Endothelial cell of umbilical vein (primary cell): ENCODE measurements at regions not wholly inside any gene's neighbourhood (a gene's known extent, or its start where the extent isn't known, plus 50 kb on each side); places are given as distances from the start of the nearest gene placed in this dataset.

ENCODE experiments used
- BruUV-seq: library from RNA; stranded (reverse); fragments of 400-500 nt; replicated peaks from 2 replicates; lab custom pipeline; 2021; lab: Mats Ljungman, UMichigan
- CTCF ChIA-PET: fragments of 300-600, 350-600 bp; sonication (Branson Sonifier 250); formaldehyde crosslinking; loops from one replicate; lab custom pipeline; 2021; ENCODE audit warnings: antibody characterized with exemption, inconsistent platforms; lab: Charles Lee
- POLR2A ChIA-PET: fragments of 300-600, 350-600 bp; sonication (Branson Sonifier 250); formaldehyde crosslinking; loops from one replicate; lab custom pipeline; 2021; ENCODE audit warnings: antibody characterized with exemption, inconsistent platforms; lab: Charles Lee
- DNase-seq: peaks from one replicate; pipeline ENCODE4 v3.0.0-alpha.2; 2011; ENCODE audit warnings: low read depth, low spot score
- FAIRE-seq: peaks from 2 replicates; lab custom pipeline; 2011; peaks lifted over from hg19 to GRCh38; lab: Jason Lieb, UNC
- H2AFZ ChIP-seq: 2 replicates; pipeline ENCODE4 v1.6.0; 2012; ENCODE audit warnings: low read depth, low read length, control low read depth, inconsistent platforms
- H3K27ac ChIP-seq: 2 replicates; pipeline ENCODE4 v1.5.1; 2011; ENCODE audit warnings: low read depth, mild to moderate bottlenecking, control low read depth, low read length, moderate library complexity; ENCODE audit not compliant: insufficient read depth
- H3K27me3 ChIP-seq, 2 experiments: 2 replicates each; pipeline versions ENCODE4 v1.6.0 to v1.6.1; 2011; ENCODE audit warnings: low read length in 2 of 2, mixed read lengths in 1 of 2; ENCODE audit not compliant: control insufficient read depth in 2 of 2, insufficient read depth in 2 of 2
- H3K36me3 ChIP-seq, 2 experiments: 2 replicates in 1 of 2; 3 replicates in 1 of 2; pipeline ENCODE4 v1.5.1; 2011; ENCODE audit warnings: low read length in 2 of 2, mild to moderate bottlenecking in 1 of 2, moderate library complexity in 1 of 2; ENCODE audit not compliant: control insufficient read depth in 2 of 2, insufficient read depth in 2 of 2; ENCODE audit errors: extremely low read depth in 1 of 2
- H3K4me1 ChIP-seq: 3 replicates; pipeline ENCODE4 v1.5.1; 2011; ENCODE audit warnings: mild to moderate bottlenecking, low read length; ENCODE audit not compliant: control insufficient read depth, insufficient read depth; ENCODE audit errors: extremely low read depth
- H3K4me2 ChIP-seq: 2 replicates; pipeline ENCODE4 v1.6.1; 2011; ENCODE audit warnings: low read length, control low read depth, mixed read lengths; ENCODE audit not compliant: insufficient read depth
- H3K4me3 ChIP-seq, 3 experiments: fragments of 200-600 bp in 1 of 3; sonication (generic), shearing (Covaris generic) in 1 of 3; replicated peaks in 1 of 3; 2 replicates each; pipeline ENCODE4 v1.5.1; 2011 to 2016; ENCODE audit warnings: control low read depth in 3 of 3, low read length in 3 of 3, mild to moderate bottlenecking in 2 of 3, inconsistent platforms in 1 of 3, low read depth in 1 of 3, moderate library complexity in 1 of 3; ENCODE audit not compliant: insufficient read depth in 1 of 3
- H3K79me2 ChIP-seq: 2 replicates; pipeline ENCODE4 v1.6.0; 2012; ENCODE audit warnings: low read length, inconsistent platforms; ENCODE audit not compliant: control insufficient read depth, insufficient read depth
- H3K9ac ChIP-seq: replicated peaks from 2 replicates; pipeline ENCODE3; 2011; ENCODE audit warnings: low read length, control low read depth; ENCODE audit not compliant: insufficient read depth; ENCODE audit errors: extremely low read depth
- H3K9me1 ChIP-seq: replicated peaks from 3 replicates; pipeline ENCODE4 v1.6.0; 2011; ENCODE audit warnings: mild to moderate bottlenecking, low read length; ENCODE audit not compliant: control insufficient read depth, insufficient read depth; ENCODE audit errors: extremely low read depth
- H3K9me3 ChIP-seq: replicated peaks from 2 replicates; pipeline ENCODE4 v1.5.1; 2012; ENCODE audit warnings: low read length, inconsistent platforms; ENCODE audit not compliant: control insufficient read depth, insufficient read depth
- H4K20me1 ChIP-seq: replicated peaks from 2 replicates; pipeline ENCODE3; 2011; ENCODE audit warnings: mild to moderate bottlenecking, low read length; ENCODE audit not compliant: control insufficient read depth, insufficient read depth; ENCODE audit errors: extremely low read depth
- CTCF ChIP-seq, 2 donors: IDR thresholded peaks; 1 replicate in 1 of 2; 2 replicates in 1 of 2; pipeline ENCODE4 v1.5.1; 2011; ENCODE audit warnings: low read length in 2 of 2, mild to moderate bottlenecking in 2 of 2, moderate library complexity in 2 of 2, control low read depth in 1 of 2, inconsistent platforms in 1 of 2, low read depth in 1 of 2; ENCODE audit not compliant: insufficient read depth in 1 of 2; ENCODE audit errors: extremely low read depth in 1 of 2
- EZH2 ChIP-seq: IDR thresholded peaks from 2 replicates; pipeline ENCODE4 v1.6.1; 2012; ENCODE audit warnings: borderline replicate concordance, low read depth, mild to moderate bottlenecking, moderate library complexity, low read length, inconsistent platforms; ENCODE audit not compliant: severe bottlenecking
- FOS ChIP-seq: IDR thresholded peaks from 2 replicates; pipeline ENCODE4 v1.6.1; 2011; ENCODE audit warnings: mild to moderate bottlenecking, low read length, moderate library complexity, borderline replicate concordance; ENCODE audit not compliant: insufficient read depth
- GATA2 ChIP-seq: IDR thresholded peaks from 2 replicates; pipeline ENCODE4 v1.7.0; 2011; ENCODE audit warnings: low read depth, mild to moderate bottlenecking, moderate library complexity, mixed read lengths, low read length; ENCODE audit not compliant: insufficient read length, insufficient read depth
- JUN ChIP-seq: IDR thresholded peaks from 2 replicates; pipeline ENCODE4 v1.6.1; 2011; ENCODE audit warnings: borderline replicate concordance, low read depth; ENCODE audit not compliant: insufficient read length, insufficient read depth
- MAX ChIP-seq: IDR thresholded peaks from 2 replicates; pipeline ENCODE4 v1.6.1; 2011; ENCODE audit not compliant: insufficient read depth, insufficient read length
- MYC ChIP-seq: IDR thresholded peaks from one replicate; pipeline ENCODE4 v1.6.1; 2011; ENCODE audit warnings: mild to moderate bottlenecking, low read depth, low read length
- POLR2A ChIP-seq: IDR thresholded peaks from 2 replicates; pipeline ENCODE4 v1.6.1; 2012; ENCODE audit warnings: low read depth, mild to moderate bottlenecking, control low read depth, low read length
- POLR2AphosphoS5 ChIP-seq: IDR thresholded peaks from 2 replicates; pipeline ENCODE4 v1.6.1; 2012; ENCODE audit warnings: low read depth, mild to moderate bottlenecking, control low read depth, low read length, moderate library complexity; ENCODE audit not compliant: insufficient read depth
- dilution Hi-C: fragments of 300-500 bp; cut with MboI; formaldehyde crosslinking; loops from one replicate; pipeline ENCODE4 v1.15.0; 2019; ENCODE audit warnings: low sequenced_read_pairs; ENCODE audit not compliant: extremely low pct_ligation_motif_present
- intact Hi-C: fragments of 100-400 bp; cut with micrococcal nuclease; formaldehyde crosslinking; loops from one replicate; pipeline ENCODE4 v1.10.0; 2022

GRCh38 chr7:41133690-41134299 is 569.1 kb downstream of the INHBA start:
- intact Hi-C loops: loop anchor here (2.0 kb wide), 1 partner anchor 15 kb away; no protein-coding TSS in a partner anchor
- no peak overlapping the region for H3K4me3 ChIP-seq
- POLR2A ChIA-PET: no interaction called here
- H3K9me1 ChIP-seq: no peaks in the 10 kb centered on the region
- FAIRE-seq: no peak
- no peaks in the 10 kb centered on the region for H3K36me3 ChIP-seq
- CTCF ChIA-PET: no interaction called here
- dilution Hi-C loops: no loop called here
- H3K4me1 ChIP-seq: no peaks in the 10 kb centered on the region
- no peaks in the 10 kb centered on the region for H3K9me3 ChIP-seq
- no peak for TF ChIP-seq CTCF (IDR thresholded peaks at IDR 0.05; ENCODE audit: extremely low read depth in 1 of 2, insufficient read depth in 1 of 2, low read depth in 1 of 2, low read length in 2 of 2)
- no peak for TF ChIP-seq GATA2
- no peak for TF ChIP-seq FOS
- TF ChIP-seq JUN: no peak
- no peak for TF ChIP-seq POLR2A
- no peak for TF ChIP-seq MYC
- TF ChIP-seq EZH2: no peak
- TF ChIP-seq MAX: no peak
- no peak for TF ChIP-seq POLR2AphosphoS5
- no peaks in the 10 kb centered on the region for H4K20me1 ChIP-seq
- H2AFZ ChIP-seq: no peak overlapping the region
- DNase-seq: no peak
- no TSS peak for BruUV-seq
- no peak overlapping the region for H3K9ac ChIP-seq
- H3K27me3 ChIP-seq: no peaks in the 10 kb centered on the region
- no peak overlapping the region for H3K4me2 ChIP-seq
- H3K27ac ChIP-seq: no peak overlapping the region
- H3K79me2 ChIP-seq: no peaks in the 10 kb centered on the region
